Iris pigment epithelial cell (primary cell): ENCODE measurements at regions not wholly inside any gene's neighbourhood (a gene's known extent, or its start where the extent isn't known, plus 50 kb on each side); places are given as distances from the start of the nearest gene placed in this dataset.
"Not testable (repeated sequence)": the region's sequence is repeated elsewhere in the genome, so short reads cannot be mapped to it uniquely, and the experiment has no call there.

Experiments used
- DNase-seq: peaks from one replicate; pipeline ENCODE4 v3.0.0-alpha.2; 2011; ENCODE audit warnings: low read depth

DNA sequence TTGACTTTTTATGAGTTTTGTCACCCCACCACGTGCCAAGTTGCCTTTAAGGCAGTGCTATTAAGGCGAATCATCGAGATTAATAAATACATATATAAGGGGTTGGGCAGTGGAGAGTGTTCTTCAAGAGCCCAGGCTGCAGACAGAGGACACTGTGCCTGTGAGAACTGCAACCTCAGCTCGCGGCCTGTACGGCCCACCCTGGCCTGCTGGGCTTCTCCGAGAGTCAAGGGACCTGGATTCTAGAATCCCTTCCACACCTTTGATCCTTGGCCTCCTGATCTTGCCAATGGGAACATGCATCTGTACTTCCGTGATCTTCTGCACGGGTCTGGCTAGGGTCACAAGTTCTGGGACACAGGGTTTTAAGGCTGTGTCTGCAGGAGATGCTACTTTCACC is 54.5 kb downstream of the IRX5 start:
- no peak for DNase-seq

DNA sequence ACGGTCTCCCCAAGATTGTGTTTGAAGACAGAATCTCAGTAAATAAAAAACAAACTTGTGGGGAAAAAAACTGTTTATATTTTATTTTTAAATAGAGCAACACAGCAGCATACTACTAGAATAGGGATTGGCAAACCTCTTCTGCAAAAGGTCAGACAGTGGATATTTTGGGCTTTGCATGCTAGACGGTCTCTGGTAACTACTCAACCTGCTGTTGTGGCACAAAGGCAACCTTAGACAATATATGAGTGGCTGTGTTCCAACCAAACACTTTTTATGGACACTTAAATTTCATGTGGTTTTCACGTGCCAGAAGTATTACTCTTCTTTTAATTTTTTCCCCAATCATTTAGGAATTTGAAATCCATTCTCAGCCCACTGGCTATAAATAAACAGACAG is 55.0 kb downstream of the IRX5 start:
- no peak for DNase-seq

DNA sequence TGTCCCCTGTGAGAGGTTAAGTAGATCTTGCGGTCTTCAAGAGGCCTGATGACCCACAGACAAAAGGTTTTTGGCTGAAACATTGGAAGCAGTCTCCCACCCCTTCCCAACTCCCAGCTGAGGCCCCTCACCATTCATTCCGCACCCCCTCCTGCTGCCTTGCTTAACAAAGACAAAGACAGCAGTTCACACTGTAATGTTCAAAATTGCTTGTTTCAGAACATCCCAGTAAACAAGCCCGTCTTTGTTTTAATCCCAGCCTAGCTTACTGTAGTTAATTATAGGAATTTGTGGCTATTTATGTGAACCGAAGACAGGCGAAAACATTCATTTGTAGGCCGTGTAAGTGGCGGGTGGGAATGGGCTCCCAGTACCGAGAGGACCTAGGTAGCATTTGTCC is 55.7 kb downstream of the IRX5 start:
- DNase-seq: no peak

DNA sequence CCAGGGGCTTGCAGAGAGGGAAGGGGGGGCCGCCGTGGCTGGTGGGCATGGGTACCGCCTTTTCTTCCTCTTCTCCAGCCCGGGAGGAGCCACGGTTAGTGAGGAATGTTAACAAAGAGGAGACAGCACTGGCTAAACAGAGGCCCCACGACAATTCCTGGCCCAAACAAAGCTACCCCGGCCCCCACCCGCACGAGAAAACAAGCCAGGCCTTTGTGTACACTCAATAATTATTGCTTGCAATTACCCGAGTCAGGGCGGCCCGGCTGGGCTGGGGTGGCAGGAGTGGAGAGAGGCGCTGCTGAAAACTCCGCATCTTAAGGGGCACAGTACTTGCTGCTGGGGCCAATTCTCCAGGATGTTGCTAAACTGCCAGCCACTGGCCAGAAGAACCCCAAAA is 56.4 kb downstream of the IRX5 start:
- no peak for DNase-seq

DNA sequence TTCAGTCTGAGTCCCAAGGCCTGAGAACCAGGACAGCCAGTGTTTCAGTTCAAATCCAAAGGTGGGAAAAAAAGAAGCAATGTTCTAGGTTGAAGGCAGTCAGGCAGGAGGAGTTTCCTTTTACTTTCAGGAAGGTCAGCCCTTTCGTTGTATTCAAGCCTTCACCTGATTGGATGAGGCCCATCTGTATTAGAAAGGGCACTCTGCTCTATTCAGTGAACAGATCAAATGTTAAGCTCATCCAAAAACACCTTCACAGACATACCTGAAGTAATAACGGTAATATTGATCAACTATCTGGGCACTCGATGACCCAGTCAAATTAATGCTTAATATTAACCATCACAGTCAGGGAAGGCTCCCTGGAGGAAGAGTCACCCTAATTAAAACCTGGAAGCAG is 60.9 kb downstream of the IRX5 start:
- DNase-seq: no peak

DNA sequence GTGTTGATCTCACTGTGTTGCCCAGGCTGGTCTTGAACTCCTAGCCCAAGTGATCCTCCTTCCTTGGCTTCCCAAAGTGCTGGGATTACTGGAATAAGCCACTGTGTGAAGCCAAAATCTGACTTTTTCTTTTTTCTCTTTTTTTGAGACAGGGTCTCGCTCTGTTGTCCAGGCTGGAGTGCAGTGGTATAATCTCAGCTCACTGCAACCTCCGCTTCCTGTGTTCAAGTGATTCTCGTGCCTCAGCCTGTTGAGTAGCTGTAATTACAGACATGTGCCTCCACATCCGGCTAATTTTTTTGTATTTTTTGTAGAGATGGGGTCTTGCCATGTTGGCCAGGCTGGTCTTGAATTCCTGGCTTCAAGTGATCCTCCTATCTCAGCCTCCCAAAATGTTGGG is 61.3 kb downstream of the IRX5 start:
- not testable (repeated sequence) for DNase-seq

GRCh38 chr16:54993106-54993895 is 62.6 kb downstream of the IRX5 start:
- no peak for DNase-seq

DNA sequence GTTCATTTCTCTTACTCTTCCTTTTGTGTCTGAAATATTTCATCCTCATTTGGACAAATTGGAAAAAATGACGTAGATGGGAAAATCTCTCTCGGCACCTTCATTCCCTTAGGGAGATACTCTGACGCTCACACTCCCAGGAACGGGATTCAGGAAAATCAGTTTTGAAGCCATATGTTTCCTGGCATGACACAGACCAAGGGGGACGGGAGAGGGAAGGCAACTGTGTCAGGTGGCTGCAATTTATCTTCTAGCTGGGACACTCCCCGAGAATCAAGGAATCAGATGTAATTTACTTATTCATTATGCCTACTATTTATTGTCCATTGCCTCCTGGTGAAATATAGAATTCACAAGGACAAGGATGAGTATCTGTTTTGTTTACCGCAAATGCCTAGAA is 65.5 kb downstream of the IRX5 start:
- DNase-seq: no peak

DNA sequence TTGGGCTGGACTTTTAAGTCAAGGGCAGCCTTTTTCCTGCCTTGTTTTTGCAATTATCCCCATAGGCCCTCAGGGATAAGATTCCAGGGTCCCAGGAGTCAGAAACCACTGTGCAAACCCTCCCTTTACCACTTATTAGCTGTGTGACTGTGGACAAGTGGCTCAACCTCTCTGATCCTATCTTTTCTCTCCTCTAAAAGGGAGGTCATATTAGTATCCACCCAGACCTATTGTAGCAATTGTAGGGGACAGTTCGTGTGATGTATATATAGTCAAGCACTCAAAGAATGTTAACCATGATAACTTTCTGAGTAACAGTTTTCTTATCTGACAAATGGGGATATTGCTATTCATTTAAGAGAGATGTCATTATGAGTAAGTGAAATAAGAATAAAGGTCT is 68.2 kb downstream of the IRX5 start:
- no peak for DNase-seq

DNA sequence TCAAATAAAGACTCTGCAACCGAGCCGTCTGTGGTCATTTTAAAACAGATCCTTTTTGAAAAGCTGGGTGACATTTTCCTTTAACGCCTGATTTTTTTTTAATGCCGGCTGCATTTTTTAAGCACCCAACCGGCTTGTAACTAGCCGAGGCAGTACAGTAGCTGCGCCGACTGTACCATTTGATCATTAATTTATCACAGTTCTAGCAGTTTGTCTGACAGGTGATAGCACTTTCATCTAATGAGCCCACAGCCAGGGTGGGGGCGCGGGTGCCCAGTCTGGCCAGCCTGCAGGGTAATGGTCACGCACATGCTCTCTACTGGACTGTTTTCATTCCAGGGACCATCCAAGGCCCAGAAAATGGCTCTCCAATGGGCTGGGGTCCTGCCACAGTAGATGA is 68.8 kb downstream of the IRX5 start:
- DNase-seq: no peak

DNA sequence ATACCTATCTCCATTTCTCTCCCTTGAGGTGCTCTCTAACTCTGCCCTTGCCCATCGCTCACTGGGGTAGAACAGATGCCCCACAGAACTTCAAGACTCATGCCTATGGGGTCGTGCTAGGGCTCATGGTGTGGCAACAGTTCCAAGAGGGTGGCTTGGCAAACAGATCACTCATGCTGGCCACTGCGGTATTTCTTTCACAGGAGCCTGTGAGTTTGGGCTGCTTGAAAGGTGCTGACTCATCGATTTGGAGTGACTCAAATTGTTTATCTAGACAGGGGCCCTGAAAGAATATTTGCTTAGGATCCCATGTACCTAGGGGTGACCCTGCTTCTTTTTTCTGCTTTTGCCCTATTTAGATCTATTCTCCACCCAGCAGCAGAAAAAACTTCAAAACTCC is 69.9 kb downstream of the IRX5 start:
- peak; percentile 5 for DNase-seq

DNA sequence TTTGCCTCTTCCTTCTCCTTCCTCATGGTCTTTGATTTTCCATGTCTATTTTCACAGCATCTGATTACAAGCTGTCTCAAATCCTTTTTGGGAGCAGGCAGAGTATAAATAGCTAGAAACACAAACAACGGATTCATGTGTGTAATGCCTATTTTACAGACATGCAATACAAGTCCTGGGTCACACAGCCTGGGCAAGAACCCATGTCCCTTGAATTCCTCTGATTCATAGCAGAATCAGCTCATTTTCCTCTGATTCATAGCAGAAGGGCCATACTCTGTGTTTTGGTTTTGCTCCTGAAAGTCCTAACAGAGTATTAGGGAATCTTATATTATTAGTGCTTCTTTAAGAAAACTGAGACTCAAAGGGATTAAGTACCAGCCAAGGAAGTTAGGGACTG is 71.3 kb downstream of the IRX5 start:
- DNase-seq: no peak

GRCh38 chr16:55002419-55002818 is 71.8 kb downstream of the IRX5 start:
- DNase-seq: no peak

DNA sequence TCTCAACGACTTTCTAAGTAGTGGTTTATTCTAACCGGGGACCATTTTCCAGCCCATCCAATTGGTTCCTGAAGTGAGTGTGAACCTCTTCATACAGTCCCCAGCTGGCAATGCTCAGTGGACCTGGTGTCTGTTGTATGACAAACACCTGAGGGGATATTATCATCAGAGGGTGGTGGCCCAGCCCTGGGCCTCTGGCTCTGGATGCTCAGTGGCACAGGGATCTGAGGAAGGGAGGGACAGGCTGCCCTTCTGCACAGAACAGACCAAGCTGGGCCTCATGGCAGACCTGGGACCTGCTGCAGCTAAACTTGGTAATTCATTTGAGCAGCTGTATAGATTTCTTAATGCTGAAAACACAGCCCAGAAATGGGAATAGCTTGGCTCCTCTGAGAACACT is 72.6 kb downstream of the IRX5 start:
- DNase-seq: no peak

- DNase-seq: no peak
Measured at GRCh38 chr16:55003916-55004315, 73.3 kb downstream of the IRX5 start.

GRCh38 chr16:55007504-55007903 is 76.8 kb downstream of the IRX5 start:
- no peak for DNase-seq

- DNase-seq: no peak
Measured at GRCh38 chr16:55008836-55009510, 78.3 kb downstream of the IRX5 start.

GRCh38 chr16:55009581-55009980 is 78.9 kb downstream of the IRX5 start:
- DNase-seq: no peak

DNA sequence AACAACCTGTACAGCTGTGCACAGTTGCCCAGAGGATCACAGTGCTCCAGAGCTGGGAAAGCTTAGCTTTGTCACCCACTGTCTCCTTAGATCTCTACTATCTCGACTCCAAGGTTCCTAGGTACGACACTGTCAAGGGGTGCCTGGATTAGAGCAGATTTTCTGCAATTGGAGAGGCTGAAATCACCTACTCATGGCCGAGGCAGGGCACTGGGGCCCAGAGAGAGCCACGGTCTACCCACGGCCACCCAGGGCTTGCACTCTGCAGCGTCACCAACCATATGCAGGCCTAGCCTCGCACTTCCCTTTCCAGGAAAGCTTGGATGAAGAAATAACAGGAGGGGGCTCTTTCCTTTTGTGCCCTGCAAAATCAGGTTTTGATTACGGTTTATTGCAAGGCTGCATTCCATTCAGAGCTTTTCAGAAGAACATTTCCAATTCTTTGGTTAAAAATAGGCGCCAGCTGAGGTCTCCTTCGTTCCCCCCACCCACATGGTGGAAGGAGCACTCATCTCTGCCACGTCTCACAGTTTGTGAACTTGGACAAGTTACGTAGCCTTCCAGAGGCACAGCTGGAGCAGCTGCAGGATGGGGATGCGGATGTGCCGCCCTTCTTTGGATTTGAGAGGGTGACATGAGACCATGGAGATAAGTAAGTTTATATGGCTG is 80.0 kb downstream of the IRX5 start:
- DNase-seq: no peak

- DNase-seq: no peak
Measured at GRCh38 chr16:55012362-55012761, 81.7 kb downstream of the IRX5 start.

DNA sequence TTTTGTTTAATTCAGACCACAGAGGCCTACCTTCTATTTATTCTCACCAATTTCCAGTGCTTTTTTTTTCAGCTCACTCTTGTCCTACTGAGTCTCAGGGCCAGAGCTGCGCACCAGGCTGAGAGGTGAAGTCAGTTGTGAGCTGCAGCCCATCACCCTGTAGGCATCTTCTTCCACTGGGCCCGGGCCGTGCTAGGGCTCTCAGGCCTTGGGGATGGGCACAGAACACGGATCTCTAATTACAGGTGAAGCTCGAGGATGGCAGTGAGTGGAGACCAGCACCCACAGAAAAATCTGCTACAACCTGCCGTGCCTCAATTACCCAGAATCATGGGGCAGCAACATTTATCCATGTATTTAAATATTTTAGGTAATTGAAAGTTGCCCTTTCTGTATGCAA is 82.1 kb downstream of the IRX5 start:
- no peak for DNase-seq

- DNase-seq: no peak
Measured at GRCh38 chr16:55014022-55014421, 83.4 kb downstream of the IRX5 start.

DNA sequence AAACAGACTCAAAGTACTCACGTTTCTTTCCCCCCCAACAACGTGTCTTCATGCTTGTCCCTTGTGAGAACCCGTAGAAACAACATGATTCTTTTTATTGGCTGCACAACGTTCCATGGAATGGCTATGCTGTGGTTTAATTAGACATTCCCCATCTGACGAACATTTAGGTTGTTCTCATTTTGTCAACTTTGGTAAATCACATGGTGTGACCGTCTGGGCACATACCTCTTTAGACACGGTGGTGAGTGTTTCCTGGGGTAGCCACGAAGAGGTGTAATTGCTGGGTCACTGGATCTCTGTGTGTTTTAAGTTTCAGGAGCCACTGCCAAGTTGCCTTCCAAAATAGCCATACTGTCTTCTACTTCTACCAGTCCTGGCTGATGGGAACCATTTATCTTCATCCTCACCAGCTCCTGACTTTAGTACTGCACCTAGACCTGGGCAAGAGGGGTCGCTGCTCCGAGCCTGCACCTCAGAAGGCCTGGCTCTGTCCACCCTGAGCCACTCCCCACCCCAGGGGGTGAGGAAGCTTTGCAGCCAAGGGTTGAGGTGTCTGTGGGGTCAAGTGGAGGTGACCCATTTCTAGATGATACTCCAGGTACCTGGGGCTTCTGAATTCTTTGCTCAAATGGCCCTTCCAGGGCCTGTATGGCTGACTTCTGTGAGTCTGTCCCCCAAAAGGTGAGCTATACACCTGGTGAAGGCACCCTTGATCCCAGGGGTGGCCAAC is 84.7 kb downstream of the IRX5 start:
- no peak for DNase-seq
